ENCODE measurements at regions not wholly inside any gene's neighbourhood (a gene's known extent, or its start where the extent isn't known, plus 50 kb on each side); places are given as distances from the start of the nearest gene placed in this dataset.
"Not testable (repeated sequence)": the region's sequence is repeated elsewhere in the genome, so short reads cannot be mapped to it uniquely, and the experiment has no call there.

GRCh38 chr12:89825591-89826449 lies 117.2 kb upstream of the ATP2B1 start:
- H3K4me2 ChIP-seq (ENCODE audit: low read depth, low read length, poor library complexity, severe bottlenecking), result no peak overlapping the region
- H3K27me3 ChIP-seq (ENCODE audit: low read length), result no peaks in the 10 kb centered on the region
- no peaks in the 10 kb centered on the region for H3F3A ChIP-seq (ENCODE audit: insufficient read depth)
- no peaks in the 10 kb centered on the region for H4K20me1 ChIP-seq (ENCODE audit: low read depth, low read length)
- no peak overlapping the region for H3K4me3 ChIP-seq (ENCODE audit: insufficient read depth, low read length, poor library complexity, severe bottlenecking)
- H3K9ac ChIP-seq (ENCODE audit: low read length), result no peak overlapping the region
- no peaks in the 10 kb centered on the region for H3K9me3 ChIP-seq (ENCODE audit: insufficient read depth, low read length)
- TF ChIP-seq CTCF (IDR thresholded peaks at IDR 0.05; ENCODE audit: insufficient read depth, low read length, poor library complexity, severe bottlenecking), result no peak
- H3K9me2 ChIP-seq (replicated peaks; ENCODE audit: insufficient read depth, low read length), result no peaks in the 10 kb centered on the region
- no peaks in the 10 kb centered on the region for H3K36me3 ChIP-seq (ENCODE audit: low read length)
- no peaks in the 10 kb centered on the region for H3K79me2 ChIP-seq (ENCODE audit: insufficient read depth, low read length)
- no peak overlapping the region for H3K27ac ChIP-seq (ENCODE audit: low read depth, low read length)
- H2AFZ ChIP-seq (ENCODE audit: low read depth, low read length, severe bottlenecking), result no peak overlapping the region

- H3K79me2 ChIP-seq (ENCODE audit: insufficient read depth, low read length), result no peaks in the 10 kb centered on the region
- no peaks in the 10 kb centered on the region for H3F3A ChIP-seq (ENCODE audit: insufficient read depth)
- H3K4me2 ChIP-seq (ENCODE audit: low read depth, low read length, poor library complexity, severe bottlenecking), result no peak overlapping the region
- H4K20me1 ChIP-seq (ENCODE audit: low read depth, low read length), result no peaks in the 10 kb centered on the region
- no peak for TF ChIP-seq CTCF (IDR thresholded peaks at IDR 0.05; ENCODE audit: insufficient read depth, low read length, poor library complexity, severe bottlenecking)
- no peak for TF ChIP-seq EZH2phosphoT487 (conservative IDR thresholded peaks at IDR 0.05; ENCODE audit: low read length)
- no peaks in the 10 kb centered on the region for H3K9me2 ChIP-seq (replicated peaks; ENCODE audit: insufficient read depth, low read length)
- no peak overlapping the region for H3K4me3 ChIP-seq (ENCODE audit: insufficient read depth, low read length, poor library complexity, severe bottlenecking)
- no peaks in the 10 kb centered on the region for H3K27me3 ChIP-seq (ENCODE audit: low read length)
- H2AFZ ChIP-seq (ENCODE audit: low read depth, low read length, severe bottlenecking), result no peak overlapping the region
- H3K27ac ChIP-seq (ENCODE audit: low read depth, low read length), result no peak overlapping the region
- H3K9me3 ChIP-seq (ENCODE audit: insufficient read depth, low read length), result no peaks in the 10 kb centered on the region
- no peaks in the 10 kb centered on the region for H3K36me3 ChIP-seq (ENCODE audit: low read length)
- H3K9ac ChIP-seq (ENCODE audit: low read length), result no peak overlapping the region
Observed at GRCh38 chr12:89824822-89825221, 116.2 kb upstream of the ATP2B1 start.

DNA sequence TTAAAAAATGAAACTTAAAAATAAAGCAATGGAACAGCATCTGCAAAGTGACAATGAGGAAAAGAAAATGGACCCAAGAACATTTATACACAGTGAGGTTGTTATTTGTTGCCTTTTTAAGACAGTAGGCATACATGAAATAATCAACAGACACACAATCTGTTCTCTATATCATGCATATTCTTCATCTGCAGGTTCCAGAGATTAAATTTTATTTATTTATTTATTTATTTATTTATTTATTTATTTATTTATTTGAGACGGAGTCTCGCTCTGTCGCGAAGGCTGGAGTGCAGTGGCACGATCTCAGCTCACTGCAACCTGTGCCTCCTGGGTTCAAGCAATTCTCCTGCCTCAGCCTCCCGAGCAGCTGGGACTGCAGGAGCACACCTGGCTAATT lies 114.4 kb upstream of the ATP2B1 start:
- not testable (repeated sequence) for H3K36me3 ChIP-seq (ENCODE audit: low read length)

DNA sequence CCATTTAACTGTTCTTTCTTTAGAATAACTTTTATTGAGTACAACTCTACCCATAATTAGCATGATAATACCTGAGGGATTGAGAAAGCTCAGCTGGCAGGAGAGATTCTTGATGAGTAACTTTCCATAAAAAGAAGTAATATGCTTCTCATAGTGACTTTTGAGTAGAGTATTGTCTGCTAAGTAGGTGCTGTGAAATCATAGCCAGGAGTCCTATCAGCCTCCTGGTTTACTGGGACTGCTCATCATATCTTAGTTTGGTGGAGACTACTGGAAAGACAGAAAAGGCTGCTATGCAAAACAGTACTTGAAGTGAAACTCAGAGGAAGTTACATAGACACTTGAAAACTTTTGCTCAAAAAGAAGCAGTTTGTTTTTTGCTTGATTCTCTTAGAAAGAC lies 113.3 kb upstream of the ATP2B1 start:
- H2AFZ ChIP-seq (ENCODE audit: low read depth, low read length, severe bottlenecking), result peak overlapping the region; percentile 8

More for the DNA sequence above, 114.4 kb upstream of the ATP2B1 start:
- not testable (repeated sequence) for H2AFZ ChIP-seq (ENCODE audit: low read depth, low read length, severe bottlenecking); H3F3A ChIP-seq (ENCODE audit: insufficient read depth); H3K9me2 ChIP-seq (replicated peaks; ENCODE audit: insufficient read depth, low read length); H3K4me2 ChIP-seq (ENCODE audit: low read depth, low read length, poor library complexity, severe bottlenecking); H3K79me2 ChIP-seq (ENCODE audit: insufficient read depth, low read length); H3K9ac ChIP-seq (ENCODE audit: low read length); H3K9me3 ChIP-seq (ENCODE audit: insufficient read depth, low read length); H3K27ac ChIP-seq (ENCODE audit: low read depth, low read length); H3K4me3 ChIP-seq (ENCODE audit: insufficient read depth, low read length, poor library complexity, severe bottlenecking); H3K27me3 ChIP-seq (ENCODE audit: low read length); H4K20me1 ChIP-seq (ENCODE audit: low read depth, low read length)

More for the DNA sequence above, 113.3 kb upstream of the ATP2B1 start:
- TF ChIP-seq CTCF (IDR thresholded peaks at IDR 0.05; ENCODE audit: insufficient read depth, low read length, poor library complexity, severe bottlenecking) (no peak), EZH2phosphoT487 (conservative IDR thresholded peaks at IDR 0.05; ENCODE audit: low read length) (no peak)
- Histone ChIP-seq H3K4me2 (ENCODE audit: low read depth, low read length, poor library complexity, severe bottlenecking) (peak overlapping the region; percentile 13), H3K27ac (ENCODE audit: low read depth, low read length) (no peak overlapping the region), H3K9me2 (replicated peaks; ENCODE audit: insufficient read depth, low read length) (no peaks in the 10 kb centered on the region), H3K4me3 (ENCODE audit: insufficient read depth, low read length, poor library complexity, severe bottlenecking) (no peak overlapping the region), H3K27me3 (ENCODE audit: low read length) (no peaks in the 10 kb centered on the region), H3K79me2 (ENCODE audit: insufficient read depth, low read length) (no peaks in the 10 kb centered on the region), H3K36me3 (ENCODE audit: low read length) (no peaks in the 10 kb centered on the region), H3F3A (ENCODE audit: insufficient read depth) (no peaks in the 10 kb centered on the region), H3K9ac (ENCODE audit: low read length) (no peak overlapping the region), H3K9me3 (ENCODE audit: insufficient read depth, low read length) (no peaks in the 10 kb centered on the region), H4K20me1 (ENCODE audit: low read depth, low read length) (no peaks in the 10 kb centered on the region)
